MM.1S (cell line): ENCODE measurements at regions not wholly inside any gene's neighbourhood (a gene's known extent, or its start where the extent isn't known, plus 50 kb on each side); places are given as distances from the start of the nearest gene placed in this dataset.

Source experiments
- DNase-seq: peaks from one replicate; pipeline ENCODE4 v3.0.0-alpha.2; 2015
- H2AFZ ChIP-seq: fragments of 300-600 bp; sonication (generic); 2 replicates; pipeline ENCODE4 v1.6.0; 2016; ENCODE audit warnings: antibody characterized with exemption, low read length
- H3F3A ChIP-seq: fragments of 300-600 bp; sonication (generic); 2 replicates; pipeline ENCODE4 v1.6.1; 2016; ENCODE audit warnings: mild to moderate bottlenecking, antibody characterized with exemption, low read length, moderate library complexity, mixed read lengths; ENCODE audit not compliant: insufficient read depth
- H3K27ac ChIP-seq: fragments of 300-600 bp; sonication (generic); 2 replicates; pipeline ENCODE4 v1.5.1; 2016; ENCODE audit warnings: mild to moderate bottlenecking, low read length
- H3K27me3 ChIP-seq: fragments of 300-600 bp; sonication (generic); replicated peaks from 2 replicates; pipeline ENCODE4 v1.6.0; 2016; ENCODE audit warnings: low read length; ENCODE audit not compliant: insufficient read depth
- H3K36me3 ChIP-seq: fragments of 300-600 bp; sonication (generic); replicated peaks from 2 replicates; pipeline ENCODE4 v1.6.1; 2016; ENCODE audit warnings: mild to moderate bottlenecking, low read length, mixed read lengths; ENCODE audit not compliant: insufficient read depth
- H3K4me1 ChIP-seq: fragments of 300-600 bp; sonication (generic); 2 replicates; pipeline ENCODE4 v1.6.1; 2016; ENCODE audit warnings: low read length, mixed read lengths
- H3K4me2 ChIP-seq: fragments of 300-600 bp; sonication (generic); 2 replicates; pipeline ENCODE4 v1.6.0; 2016; ENCODE audit warnings: low read depth, low read length
- H3K4me3 ChIP-seq: fragments of 300-600 bp; sonication (generic); 2 replicates; pipeline ENCODE4 v1.5.1; 2016; ENCODE audit warnings: low read length, mixed read lengths
- H3K79me2 ChIP-seq: fragments of 300-600 bp; sonication (generic); 2 replicates; pipeline ENCODE4 v1.6.1; 2016; ENCODE audit warnings: mixed run types, low read length, mixed read lengths
- H3K9ac ChIP-seq: fragments of 300-600 bp; sonication (generic); 2 replicates; pipeline ENCODE4 v1.6.1; 2016; ENCODE audit warnings: low read length, mixed read lengths
- H3K9me2 ChIP-seq: fragments of 300-600 bp; sonication (generic); replicated peaks from 2 replicates; pipeline ENCODE4 v1.6.1; 2016; ENCODE audit warnings: mild to moderate bottlenecking, low read length, mixed read lengths; ENCODE audit not compliant: insufficient read depth
- H3K9me3 ChIP-seq: fragments of 300-600 bp; sonication (generic); replicated peaks from 2 replicates; pipeline ENCODE4 v1.6.1; 2016; ENCODE audit warnings: mild to moderate bottlenecking, low read length, mixed read lengths; ENCODE audit not compliant: insufficient read depth
- H4K20me1 ChIP-seq: fragments of 300-600 bp; sonication (generic); 2 replicates; pipeline ENCODE4 v1.6.1; 2016; ENCODE audit warnings: mild to moderate bottlenecking, low read length, moderate library complexity, mixed read lengths; ENCODE audit not compliant: insufficient read depth
- CTCF ChIP-seq: fragments of 300-600 bp; sonication (generic); IDR thresholded peaks from 2 replicates; pipeline ENCODE4 v1.5.1; 2016; ENCODE audit warnings: antibody characterized with exemption, low read length, mixed read lengths
- EZH2 ChIP-seq: fragments of 300-600 bp; sonication (generic); optimal IDR thresholded peaks from 2 replicates; pipeline ENCODE3; 2017; ENCODE audit warnings: low read depth, mild to moderate bottlenecking, antibody characterized with exemption, low read length, mixed read lengths
- EZH2phosphoT487 ChIP-seq: fragments of 300-600 bp; sonication (generic); IDR thresholded peaks from 2 replicates; pipeline ENCODE4 v1.6.1; 2018; ENCODE audit warnings: antibody characterized with exemption, low read length

DNA sequence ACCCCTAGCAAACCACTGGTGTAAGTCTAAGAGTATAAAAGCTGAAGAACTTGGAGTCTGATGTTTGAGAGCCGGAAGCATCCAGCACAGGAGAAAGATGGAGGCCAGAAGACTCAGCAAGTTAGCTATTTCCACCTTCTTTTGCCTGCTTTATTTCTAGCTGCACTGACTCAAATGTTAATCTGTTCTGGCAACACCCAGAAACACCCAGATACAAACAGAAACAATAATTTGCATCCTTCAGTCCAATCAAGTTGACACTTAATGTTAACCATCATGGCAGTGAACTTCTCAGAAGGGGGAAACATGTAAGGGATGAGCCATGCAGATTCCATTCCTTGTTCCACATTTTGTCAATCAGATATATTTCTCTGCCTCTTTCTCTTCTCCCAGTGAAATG lies 101.8 kb upstream of the FERD3L start:
- H3K4me1 ChIP-seq: no peaks in the 10 kb centered on the region
- H3K9me3 ChIP-seq: no peaks in the 10 kb centered on the region
- no peak for TF ChIP-seq EZH2phosphoT487
- TF ChIP-seq EZH2: no peak
- no peaks in the 10 kb centered on the region for H4K20me1 ChIP-seq
- H3K27ac ChIP-seq: no peak overlapping the region
- H3K4me3 ChIP-seq: no peak overlapping the region
- H3F3A ChIP-seq: no peaks in the 10 kb centered on the region
- no peaks in the 10 kb centered on the region for H3K27me3 ChIP-seq
- no peak overlapping the region for H3K4me2 ChIP-seq
- no peak overlapping the region for H3K9ac ChIP-seq
- DNase-seq: no peak
- H3K36me3 ChIP-seq: no peaks in the 10 kb centered on the region
- H3K9me2 ChIP-seq: no peaks in the 10 kb centered on the region
- no peak overlapping the region for H2AFZ ChIP-seq
- H3K79me2 ChIP-seq: no peaks in the 10 kb centered on the region

DNA sequence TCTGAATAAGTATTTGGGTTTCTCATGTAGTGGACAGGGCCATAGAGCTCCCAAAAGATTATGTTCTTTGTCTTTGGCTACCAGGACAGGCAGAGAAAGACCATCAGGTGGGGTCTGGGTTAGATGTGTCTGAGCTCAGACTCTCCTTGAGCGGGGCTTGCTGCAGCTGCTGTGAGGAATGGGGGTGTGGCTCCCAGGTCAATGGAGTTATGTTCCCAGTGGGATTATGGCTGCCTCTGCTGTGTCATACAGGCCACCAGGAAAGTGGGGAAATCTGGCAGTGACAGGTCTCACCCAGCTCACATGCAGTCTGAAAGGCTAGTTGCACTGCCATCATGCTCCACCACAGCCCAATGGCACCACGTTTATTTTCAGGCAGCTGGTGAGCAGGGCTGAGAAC lies 97.0 kb upstream of the FERD3L start:
- H3F3A ChIP-seq: no peaks in the 10 kb centered on the region
- no peaks in the 10 kb centered on the region for H3K9me2 ChIP-seq
- H3K9ac ChIP-seq: no peak overlapping the region
- H3K4me3 ChIP-seq: no peak overlapping the region
- no peaks in the 10 kb centered on the region for H3K27me3 ChIP-seq
- no peaks in the 10 kb centered on the region for H3K79me2 ChIP-seq
- H2AFZ ChIP-seq: no peak overlapping the region
- H3K9me3 ChIP-seq: no peaks in the 10 kb centered on the region
- no peaks in the 10 kb centered on the region for H3K36me3 ChIP-seq
- no peak overlapping the region for H3K27ac ChIP-seq
- H4K20me1 ChIP-seq: no peaks in the 10 kb centered on the region
- H3K4me1 ChIP-seq: no peaks in the 10 kb centered on the region
- no peak overlapping the region for H3K4me2 ChIP-seq
- no peak for DNase-seq
- TF ChIP-seq EZH2: no peak
- no peak for TF ChIP-seq CTCF
- TF ChIP-seq EZH2phosphoT487: no peak

DNA sequence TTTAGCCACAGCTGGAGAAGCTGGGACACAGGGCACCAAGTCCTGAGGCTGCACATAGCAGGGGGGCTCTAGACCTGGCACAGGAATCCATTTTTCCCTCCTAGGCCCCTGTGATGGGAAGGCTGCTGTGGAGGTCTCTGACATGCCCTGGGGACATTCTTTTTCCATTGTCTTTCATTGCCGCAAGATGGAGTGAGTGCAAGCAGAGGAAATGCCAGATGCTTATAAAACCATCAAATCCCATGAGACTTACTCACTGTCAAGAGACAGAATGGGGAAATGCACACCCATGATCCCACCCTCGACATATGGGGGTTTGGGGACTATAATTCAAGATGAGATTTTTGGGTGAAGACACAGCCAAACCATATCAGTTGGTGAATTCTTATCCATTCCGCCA lies 94.7 kb upstream of the FERD3L start:
- no peak for DNase-seq
- Histone ChIP-seq H3K79me2 (no peaks in the 10 kb centered on the region), H3K4me1 (no peaks in the 10 kb centered on the region), H4K20me1 (no peaks in the 10 kb centered on the region), H3K9me2 (no peaks in the 10 kb centered on the region), H3K27me3 (no peaks in the 10 kb centered on the region), H3K9me3 (no peaks in the 10 kb centered on the region), H3K4me3 (no peak overlapping the region), H3K9ac (no peak overlapping the region), H3K4me2 (no peak overlapping the region), H3K27ac (no peak overlapping the region), H2AFZ (no peak overlapping the region), H3F3A (no peaks in the 10 kb centered on the region), H3K36me3 (no peaks in the 10 kb centered on the region)
- TF ChIP-seq EZH2phosphoT487: no peak
- TF ChIP-seq CTCF: no peak
- no peak for TF ChIP-seq EZH2

- Histone ChIP-seq H3K9me3 (no peaks in the 10 kb centered on the region), H3K9me2 (no peaks in the 10 kb centered on the region), H3K27me3 (no peaks in the 10 kb centered on the region), H3K36me3 (no peaks in the 10 kb centered on the region), H3K4me3 (no peak overlapping the region), H3K79me2 (no peaks in the 10 kb centered on the region), H3K4me2 (no peak overlapping the region), H3F3A (no peaks in the 10 kb centered on the region), H4K20me1 (no peaks in the 10 kb centered on the region), H3K4me1 (no peaks in the 10 kb centered on the region), H2AFZ (no peak overlapping the region), H3K9ac (no peak overlapping the region), H3K27ac (no peak overlapping the region)
- TF ChIP-seq EZH2 (no peak), CTCF (no peak), EZH2phosphoT487 (no peak)
- no peak for DNase-seq
These were observed 90.5 kb upstream of the FERD3L start for GRCh38 chr7:19235680-19236079.
